GM23338 (cell line): ENCODE measurements at regions not wholly inside any gene's neighbourhood (a gene's known extent, or its start where the extent isn't known, plus 50 kb on each side); places are given as distances from the start of the nearest gene placed in this dataset.
"Not testable (repeated sequence)": the region's sequence is repeated elsewhere in the genome, so short reads cannot be mapped to it uniquely, and the experiment has no call there.

Source experiments
- CREB1 ChIP-seq: fragments of 250-450 bp; sonication (Bioruptor Pico); IDR thresholded peaks from 2 replicates; pipeline ENCODE4 v1.5.0; 2020; ENCODE audit warnings: low read depth, mild to moderate bottlenecking, moderate library complexity
- CTCF ChIP-seq, 2 experiments: fragments of 200-600 bp in 1 of 2; sonication (generic) in 1 of 2; conservative IDR thresholded peaks; 2 replicates each; pipeline versions ENCODE4 v1.5.1 to v1.6.1; 2016 to 2017; ENCODE audit warnings: antibody characterized with exemption in 2 of 2, low read depth in 2 of 2, mild to moderate bottlenecking in 2 of 2, moderate library complexity in 1 of 2
- ETS1 ChIP-seq: IDR thresholded peaks from 2 replicates; pipeline ENCODE4 v1.6.1; 2016; ENCODE audit warnings: antibody characterized with exemption
- EZH2 ChIP-seq: fragments of 200-600 bp; sonication (generic); IDR thresholded peaks from one replicate; pipeline ENCODE4 v1.8.0; 2017; ENCODE audit warnings: antibody characterized with exemption, mild to moderate bottlenecking, low read depth; ENCODE audit not compliant: unreplicated experiment
- EZH2phosphoT487 ChIP-seq: fragments of 200-600 bp; sonication (generic); IDR thresholded peaks from one replicate; pipeline ENCODE4 v1.8.1; 2018; ENCODE audit warnings: antibody characterized with exemption; ENCODE audit not compliant: unreplicated experiment
- JUNB ChIP-seq: IDR thresholded peaks from one replicate; pipeline ENCODE4 v1.6.1; 2016; ENCODE audit warnings: antibody characterized with exemption; ENCODE audit not compliant: unreplicated experiment
- NANOG ChIP-seq: IDR thresholded peaks from 2 replicates; pipeline ENCODE4 v1.6.1; 2016; ENCODE audit warnings: antibody characterized with exemption, borderline replicate concordance
- POLR2AphosphoS5 ChIP-seq: IDR thresholded peaks from 2 replicates; pipeline ENCODE4 v1.6.1; 2016; ENCODE audit warnings: antibody characterized with exemption, low read depth
- REST ChIP-seq: IDR thresholded peaks from one replicate; pipeline ENCODE4 v1.6.1; 2018; ENCODE audit warnings: antibody characterized with exemption; ENCODE audit not compliant: unreplicated experiment
- STAT1 ChIP-seq: IDR thresholded peaks from one replicate; pipeline ENCODE4 v1.6.1; 2016; ENCODE audit warnings: antibody characterized with exemption; ENCODE audit not compliant: unreplicated experiment
- ZNF114 ChIP-seq: fragments of 250-450 bp; sonication (Bioruptor Pico); IDR thresholded peaks from 2 replicates; pipeline ENCODE4 v1.5.0; 2020; ENCODE audit warnings: mild to moderate bottlenecking, moderate library complexity
- ZNF331 ChIP-seq: fragments of 250-450 bp; sonication (Bioruptor Pico); IDR thresholded peaks from 2 replicates; pipeline ENCODE4 v1.5.0; 2020; ENCODE audit warnings: low read depth, mild to moderate bottlenecking, moderate library complexity
- ZNF462 ChIP-seq: fragments of 250-450 bp; sonication (Bioruptor Pico); IDR thresholded peaks from 2 replicates; pipeline ENCODE4 v1.5.0; 2020; ENCODE audit warnings: mild to moderate bottlenecking, moderate library complexity

GRCh38 chr3:26042126-26042525, 252.2 kb downstream of the OXSM start:
- TF ChIP-seq POLR2AphosphoS5; CTCF (conservative IDR thresholded peaks at IDR 0.05; ENCODE audit: low read depth in 2 of 2); EZH2; REST; EZH2phosphoT487; CREB1; ZNF462 (CRISPR knock-in tag); JUNB; ZNF114 (CRISPR knock-in tag); ETS1; NANOG; STAT1; ZNF331: not testable (repeated sequence)
